H9 (cell line): ENCODE measurements at regions not wholly inside any gene's neighbourhood (a gene's known extent, or its start where the extent isn't known, plus 50 kb on each side); places are given as distances from the start of the nearest gene placed in this dataset.

ENCODE experiments used
- DNase-seq: peaks from one replicate; pipeline ENCODE4 v3.0.0-alpha.2; 2017
- H2AFZ ChIP-seq: one replicate; pipeline ENCODE4 v1.6.1; 2013; ENCODE audit warnings: mild to moderate bottlenecking, low read length, control low read depth, moderate library complexity
- H2AK5ac ChIP-seq: 2 replicates; pipeline ENCODE4 v1.6.1; 2013; ENCODE audit warnings: low read length, control low read depth, mixed read lengths; ENCODE audit not compliant: insufficient read length
- H2BK120ac ChIP-seq: one replicate; pipeline ENCODE4 v1.6.1; 2013; ENCODE audit warnings: low read depth, mild to moderate bottlenecking, low read length, control low read depth, inconsistent platforms; ENCODE audit not compliant: poor library complexity, severe bottlenecking
- H2BK12ac ChIP-seq: 2 replicates; pipeline ENCODE4 v1.6.1; 2013; ENCODE audit warnings: low read length, control low read depth, mixed read lengths, low read depth; ENCODE audit not compliant: insufficient read length
- H2BK15ac ChIP-seq: 2 replicates; pipeline ENCODE4 v1.6.1; 2013; ENCODE audit warnings: low read depth, low read length, control low read depth
- H2BK20ac ChIP-seq: one replicate; pipeline ENCODE4 v1.6.1; 2013; ENCODE audit warnings: low read depth, mild to moderate bottlenecking, low read length, control low read depth, inconsistent platforms; ENCODE audit not compliant: poor library complexity, severe bottlenecking
- H2BK5ac ChIP-seq: 2 replicates; pipeline ENCODE4 v1.6.1; 2013; ENCODE audit warnings: low read length, control low read depth, mixed read lengths; ENCODE audit not compliant: insufficient read length
- H3K14ac ChIP-seq: 2 replicates; pipeline ENCODE4 v1.6.1; 2013; ENCODE audit warnings: low read length, control low read depth; ENCODE audit not compliant: insufficient read depth
- H3K18ac ChIP-seq: 2 replicates; pipeline ENCODE4 v1.6.1; 2013; ENCODE audit warnings: low read depth, mild to moderate bottlenecking, mixed read lengths, low read length, control low read depth; ENCODE audit not compliant: insufficient read length
- H3K23ac ChIP-seq: 2 replicates; pipeline ENCODE4 v1.6.1; 2013; ENCODE audit warnings: low read length, control low read depth, mixed read lengths, low read depth; ENCODE audit not compliant: insufficient read length
- H3K23me2 ChIP-seq: 2 replicates; pipeline ENCODE4 v1.6.1; 2013; ENCODE audit warnings: low read depth, mild to moderate bottlenecking, mixed read lengths, low read length, control low read depth; ENCODE audit not compliant: insufficient read length, poor library complexity, severe bottlenecking
- H3K27ac ChIP-seq: 2 replicates; pipeline ENCODE4 v1.5.1; 2013; ENCODE audit warnings: low read length, control low read depth, mixed read lengths, low read depth; ENCODE audit not compliant: insufficient read length
- H3K27me3 ChIP-seq: 2 replicates; pipeline ENCODE4 v1.6.1; 2013; ENCODE audit warnings: low read length, control low read depth, inconsistent platforms; ENCODE audit not compliant: insufficient read depth
- H3K4ac ChIP-seq: 2 replicates; pipeline ENCODE4 v1.6.1; 2013; ENCODE audit warnings: low read depth, mild to moderate bottlenecking, control low read depth, inconsistent platforms, low read length, moderate library complexity
- H3K4me1 ChIP-seq: 2 replicates; pipeline ENCODE4 v1.6.1; 2013; ENCODE audit warnings: low read length, control low read depth, inconsistent platforms; ENCODE audit not compliant: insufficient read depth
- H3K4me2 ChIP-seq: 2 replicates; pipeline ENCODE4 v1.6.1; 2013; ENCODE audit warnings: low read length, control low read depth, mixed read lengths; ENCODE audit not compliant: insufficient read length, insufficient read depth
- H3K56ac ChIP-seq: 2 replicates; pipeline ENCODE4 v1.6.1; 2013; ENCODE audit warnings: low read depth, mild to moderate bottlenecking, mixed read lengths, low read length, control low read depth; ENCODE audit not compliant: insufficient read length
- H3K79me1 ChIP-seq: 2 replicates; pipeline ENCODE4 v1.6.1; 2013; ENCODE audit warnings: low read depth, mild to moderate bottlenecking, moderate library complexity, low read length, control low read depth, inconsistent platforms; ENCODE audit not compliant: insufficient read depth, poor library complexity, severe bottlenecking
- H3K79me2 ChIP-seq: 2 replicates; pipeline ENCODE4 v1.6.1; 2013; ENCODE audit warnings: low read length, control low read depth, inconsistent platforms; ENCODE audit not compliant: insufficient read depth
- H3K9ac ChIP-seq: 2 replicates; pipeline ENCODE4 v1.6.1; 2013; ENCODE audit warnings: low read length, control low read depth, mixed read lengths; ENCODE audit not compliant: insufficient read length; ENCODE audit errors: extremely low read depth
- H3K9me3 ChIP-seq: one replicate; pipeline ENCODE4 v1.6.1; 2013; ENCODE audit warnings: low read depth, low read length, inconsistent platforms; ENCODE audit not compliant: control insufficient read depth
- H3T11ph ChIP-seq: one replicate; pipeline ENCODE4 v1.6.1; 2013; ENCODE audit warnings: mild to moderate bottlenecking, low read length, control low read depth, inconsistent platforms
- H4K20me1 ChIP-seq: one replicate; pipeline ENCODE4 v1.6.1; 2013; ENCODE audit not compliant: control insufficient read depth, insufficient read length, insufficient read depth
- H4K5ac ChIP-seq: 2 replicates; pipeline ENCODE4 v1.6.1; 2013; ENCODE audit warnings: low read depth, mild to moderate bottlenecking, mixed read lengths, low read length, control low read depth; ENCODE audit not compliant: insufficient read length
- H4K8ac ChIP-seq: replicated peaks from 2 replicates; pipeline ENCODE4 v1.6.1; 2013; ENCODE audit warnings: low read length, control low read depth, mixed read lengths, low read depth; ENCODE audit not compliant: insufficient read length
- H4K91ac ChIP-seq: 2 replicates; pipeline ENCODE4 v1.6.1; 2013; ENCODE audit warnings: low read depth, mild to moderate bottlenecking, moderate library complexity, mixed read lengths, low read length, control low read depth; ENCODE audit not compliant: insufficient read length
- H3K27ac Mint-ChIP-seq, 3 experiments: 2 replicates in 2 of 3; 3 replicates in 1 of 3; pipeline ENCODE4 v1.8.0; 2020 to 2021; ENCODE audit warnings: mixed read lengths in 3 of 3, mild to moderate bottlenecking in 1 of 3, moderate library complexity in 1 of 3
- H3K27me3 Mint-ChIP-seq: 2 replicates; pipeline ENCODE4 v1.8.0; 2021; ENCODE audit warnings: low read depth, mild to moderate bottlenecking, moderate library complexity, mixed read lengths
- H3K36me3 Mint-ChIP-seq, 3 experiments: 2 replicates in 2 of 3; 3 replicates in 1 of 3; pipeline ENCODE4 v1.8.0; 2020 to 2021; ENCODE audit warnings: low read depth in 3 of 3, mixed read lengths in 3 of 3; ENCODE audit not compliant: insufficient read depth in 1 of 3
- H3K4me1 Mint-ChIP-seq, 2 experiments: 2 replicates each; pipeline ENCODE4 v1.8.0; 2020; ENCODE audit warnings: mixed read lengths in 2 of 2
- H3K4me3 Mint-ChIP-seq, 2 experiments: 2 replicates in 1 of 2; 3 replicates in 1 of 2; pipeline ENCODE4 v1.8.0; 2020 to 2021; ENCODE audit warnings: mild to moderate bottlenecking in 2 of 2, mixed read lengths in 2 of 2, moderate library complexity in 1 of 2
- H3K9me3 Mint-ChIP-seq, 2 experiments: 2 replicates in 1 of 2; 3 replicates in 1 of 2; pipeline ENCODE4 v1.8.0; 2020; ENCODE audit warnings: mild to moderate bottlenecking in 2 of 2, mixed read lengths in 2 of 2, moderate library complexity in 1 of 2
- WGBS: extraction: QIAGEN DNeasy Blood & Tissue Kit; methylation state at CpG from one replicate; pipeline ENCODE4 v1.1.7; 2013; ENCODE audit warnings: missing lambda C conversion rate, low lambda C conversion rate, mixed read lengths; ENCODE audit not compliant: insufficient read length; ENCODE audit errors: extremely low coverage; 5-methylcytosine and 5-hydroxymethylcytosine counted together
- TF ChIP-seq, protein P1 (sequence below): fragments of 200-600 bp; sonication (generic); conservative IDR thresholded peaks from 3 replicates; pipeline ENCODE4 v1.8.0; 2021; ENCODE audit warnings: antibody characterized with exemption, mild to moderate bottlenecking

- Histone ChIP-seq H3K79me1 (no peaks in the 10 kb centered on the region), H4K8ac (no peak overlapping the region), H3K9me3 (no peaks in the 10 kb centered on the region), H3K4me2 (no peak overlapping the region), H3K79me2 (no peaks in the 10 kb centered on the region; the same call in 1 of the 2 replicates), H3K4me1 (no peaks in the 10 kb centered on the region), H4K5ac (no peak overlapping the region), H3K4ac (no peak overlapping the region), H3K9ac (no peak overlapping the region), H4K91ac (no peak overlapping the region), H4K20me1 (no peaks in the 10 kb centered on the region), H2BK120ac (no peak overlapping the region), H2BK20ac (no peak overlapping the region), H3K14ac (no peak overlapping the region), H2AFZ (no peak overlapping the region), H3K23ac (no peak overlapping the region), H3K18ac (no peak overlapping the region), H2BK5ac (no peak overlapping the region), H3K27me3 (no peaks in the 10 kb centered on the region), H3K56ac (no peak overlapping the region), H3K27ac (no peak overlapping the region), H2BK15ac (no peak overlapping the region), H3K23me2 (no peaks in the 10 kb centered on the region), H3T11ph (no peak overlapping the region), H2BK12ac (no peak overlapping the region), H2AK5ac (no peak overlapping the region)
- no peak for DNase-seq
- TF ChIP-seq, protein P1, sequence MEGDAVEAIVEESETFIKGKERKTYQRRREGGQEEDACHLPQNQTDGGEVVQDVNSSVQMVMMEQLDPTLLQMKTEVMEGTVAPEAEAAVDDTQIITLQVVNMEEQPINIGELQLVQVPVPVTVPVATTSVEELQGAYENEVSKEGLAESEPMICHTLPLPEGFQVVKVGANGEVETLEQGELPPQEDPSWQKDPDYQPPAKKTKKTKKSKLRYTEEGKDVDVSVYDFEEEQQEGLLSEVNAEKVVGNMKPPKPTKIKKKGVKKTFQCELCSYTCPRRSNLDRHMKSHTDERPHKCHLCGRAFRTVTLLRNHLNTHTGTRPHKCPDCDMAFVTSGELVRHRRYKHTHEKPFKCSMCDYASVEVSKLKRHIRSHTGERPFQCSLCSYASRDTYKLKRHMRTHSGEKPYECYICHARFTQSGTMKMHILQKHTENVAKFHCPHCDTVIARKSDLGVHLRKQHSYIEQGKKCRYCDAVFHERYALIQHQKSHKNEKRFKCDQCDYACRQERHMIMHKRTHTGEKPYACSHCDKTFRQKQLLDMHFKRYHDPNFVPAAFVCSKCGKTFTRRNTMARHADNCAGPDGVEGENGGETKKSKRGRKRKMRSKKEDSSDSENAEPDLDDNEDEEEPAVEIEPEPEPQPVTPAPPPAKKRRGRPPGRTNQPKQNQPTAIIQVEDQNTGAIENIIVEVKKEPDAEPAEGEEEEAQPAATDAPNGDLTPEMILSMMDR: no peak
- no peaks in the 10 kb centered on the region for H3K9me3 Mint-ChIP-seq
- peaks cover 9% of the 10 kb centered on the region in 2 experiments for H3K4me1 Mint-ChIP-seq
- H3K27me3 Mint-ChIP-seq: no peaks in the 10 kb centered on the region
- H3K36me3 Mint-ChIP-seq: no peaks in the 10 kb centered on the region; a peak in 1 of 7 replicates
- WGBS: no CpG with 5 or more reads among the region's 1 CpG
- H3K27ac Mint-ChIP-seq: peak overlapping the region in 1 of 3 experiments; percentile 79; a peak in 2 of 7 replicates
- H3K4me3 Mint-ChIP-seq: no peak overlapping the region; a peak in 1 of 5 replicates
Measured at GRCh38 chr18:43211059-43211458, 66.2 kb downstream of the SYT4 start.
